GM12865 (cell line): ENCODE measurements at regions not wholly inside any gene's neighbourhood (a gene's known extent, or its start where the extent isn't known, plus 50 kb on each side); places are given as distances from the start of the nearest gene placed in this dataset.

Experiments
- DNase-seq: peaks from one replicate; pipeline ENCODE4 v3.0.0; 2010; ENCODE audit warnings: low read depth
- H3K4me3 ChIP-seq: 2 replicates; pipeline ENCODE4 v1.5.1; 2011; ENCODE audit warnings: mild to moderate bottlenecking, low read depth, low read length, control low read depth
- TF ChIP-seq, protein P1 (sequence below): IDR thresholded peaks from 2 replicates; pipeline ENCODE4 v1.5.1; 2011; ENCODE audit warnings: low read length, control low read depth, low read depth, inconsistent platforms; ENCODE audit not compliant: insufficient read depth; ENCODE audit errors: missing control alignments

DNA sequence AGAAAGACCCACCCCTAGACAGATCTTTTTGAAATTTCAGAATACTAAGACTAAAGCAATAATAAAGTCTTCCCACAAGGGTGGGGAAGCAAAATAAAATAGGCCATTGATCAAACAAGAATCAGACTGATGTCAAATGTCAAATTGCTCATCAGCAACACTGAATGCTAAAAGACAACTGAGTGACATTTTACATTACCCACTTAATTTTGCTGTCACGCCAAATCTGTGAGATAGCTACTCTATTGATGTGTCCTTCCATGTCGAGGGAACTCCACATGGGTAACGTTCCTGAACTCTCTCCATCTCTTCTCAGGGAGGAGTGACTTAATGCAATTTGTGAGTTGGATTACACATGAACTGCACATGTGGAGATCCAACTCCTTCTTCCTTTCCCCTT is 271.7 kb upstream of the CAMK1G start:
- no peak for DNase-seq
- TF ChIP-seq, protein P1, sequence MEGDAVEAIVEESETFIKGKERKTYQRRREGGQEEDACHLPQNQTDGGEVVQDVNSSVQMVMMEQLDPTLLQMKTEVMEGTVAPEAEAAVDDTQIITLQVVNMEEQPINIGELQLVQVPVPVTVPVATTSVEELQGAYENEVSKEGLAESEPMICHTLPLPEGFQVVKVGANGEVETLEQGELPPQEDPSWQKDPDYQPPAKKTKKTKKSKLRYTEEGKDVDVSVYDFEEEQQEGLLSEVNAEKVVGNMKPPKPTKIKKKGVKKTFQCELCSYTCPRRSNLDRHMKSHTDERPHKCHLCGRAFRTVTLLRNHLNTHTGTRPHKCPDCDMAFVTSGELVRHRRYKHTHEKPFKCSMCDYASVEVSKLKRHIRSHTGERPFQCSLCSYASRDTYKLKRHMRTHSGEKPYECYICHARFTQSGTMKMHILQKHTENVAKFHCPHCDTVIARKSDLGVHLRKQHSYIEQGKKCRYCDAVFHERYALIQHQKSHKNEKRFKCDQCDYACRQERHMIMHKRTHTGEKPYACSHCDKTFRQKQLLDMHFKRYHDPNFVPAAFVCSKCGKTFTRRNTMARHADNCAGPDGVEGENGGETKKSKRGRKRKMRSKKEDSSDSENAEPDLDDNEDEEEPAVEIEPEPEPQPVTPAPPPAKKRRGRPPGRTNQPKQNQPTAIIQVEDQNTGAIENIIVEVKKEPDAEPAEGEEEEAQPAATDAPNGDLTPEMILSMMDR = no peak
- H3K4me3 ChIP-seq = no peak overlapping the region

DNA sequence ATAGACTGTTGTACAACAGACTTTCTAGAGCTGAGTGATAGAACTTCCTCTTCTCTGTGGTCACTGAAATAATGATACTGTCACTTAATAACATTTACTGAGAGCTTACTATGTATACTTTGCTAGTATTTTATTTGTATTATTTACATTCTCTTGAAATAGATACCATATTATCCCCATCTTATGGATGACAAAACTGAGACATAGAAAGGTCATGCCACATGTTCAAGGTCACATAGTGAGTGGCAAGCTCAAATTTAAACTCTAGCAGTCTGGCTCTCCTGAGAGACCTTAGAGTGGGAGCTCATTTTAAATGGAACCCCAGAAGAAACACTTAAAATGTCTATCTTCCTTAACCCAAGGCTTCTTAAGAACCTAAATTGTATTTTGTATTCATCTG is 266.6 kb upstream of the CAMK1G start:
- no peak overlapping the region for H3K4me3 ChIP-seq
- TF ChIP-seq, protein P1 = no peak
- DNase-seq = no peak

DNA sequence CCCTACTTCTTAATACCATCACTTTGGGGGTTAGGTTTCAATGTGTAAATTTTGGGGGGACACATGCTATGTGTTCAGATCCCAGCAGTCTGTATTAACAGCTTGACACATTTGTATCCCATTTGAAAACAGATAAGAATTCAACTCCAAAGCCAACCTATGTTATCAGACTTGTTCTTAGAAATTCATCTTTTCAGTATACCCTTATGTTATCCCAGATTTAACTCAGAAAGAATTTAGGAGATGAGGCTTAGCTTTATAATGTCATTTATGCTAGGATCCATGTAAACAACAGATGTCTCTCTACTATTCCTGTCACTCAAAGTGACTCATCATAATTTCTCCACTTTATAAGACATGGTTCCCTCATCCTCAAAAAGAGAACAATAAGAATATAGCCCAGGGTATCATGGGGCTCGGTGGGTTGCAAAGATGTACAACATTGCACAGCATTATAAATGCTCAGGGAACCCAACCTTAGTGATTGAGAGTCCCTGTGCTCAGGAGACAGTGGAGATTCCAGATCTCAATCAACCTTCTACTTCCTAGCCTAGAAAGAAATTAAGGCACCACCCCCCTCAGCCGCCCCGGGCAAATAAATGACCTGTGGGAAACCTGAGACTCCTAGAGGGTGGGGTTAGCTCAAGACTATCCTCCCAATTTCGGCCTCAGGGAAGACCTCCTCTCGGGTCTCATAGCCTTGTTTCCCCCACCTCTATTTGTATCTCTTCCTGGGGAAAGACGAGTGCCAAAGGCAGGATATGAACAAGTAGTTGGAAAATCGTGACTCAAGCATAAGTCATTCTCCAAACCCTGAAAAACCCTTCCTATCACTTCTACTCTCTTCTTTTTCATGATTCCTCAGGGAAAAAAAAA is 265.1 kb upstream of the CAMK1G start:
- no peak for DNase-seq
- TF ChIP-seq, protein P1 = no peak
- no peak overlapping the region for H3K4me3 ChIP-seq

DNA sequence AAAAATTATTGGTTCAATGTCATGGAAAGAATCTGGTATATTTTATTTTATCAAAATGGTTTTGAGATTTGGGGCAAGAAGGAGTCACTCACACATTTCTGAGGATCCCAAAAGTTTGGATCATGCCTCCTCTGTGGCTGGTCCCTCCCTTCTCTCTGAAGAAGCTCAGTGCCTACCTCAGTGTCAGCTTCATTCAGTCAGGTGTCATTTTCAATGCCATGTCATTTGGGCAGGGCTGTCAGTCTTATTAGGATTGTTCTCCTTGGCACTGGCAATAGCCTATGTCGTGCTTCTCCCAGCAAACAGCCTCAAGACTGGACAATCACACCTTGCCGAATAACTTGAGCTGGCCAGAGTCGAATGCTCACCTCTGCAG is 264.5 kb upstream of the CAMK1G start:
- no peak overlapping the region for H3K4me3 ChIP-seq
- no peak for DNase-seq

DNA sequence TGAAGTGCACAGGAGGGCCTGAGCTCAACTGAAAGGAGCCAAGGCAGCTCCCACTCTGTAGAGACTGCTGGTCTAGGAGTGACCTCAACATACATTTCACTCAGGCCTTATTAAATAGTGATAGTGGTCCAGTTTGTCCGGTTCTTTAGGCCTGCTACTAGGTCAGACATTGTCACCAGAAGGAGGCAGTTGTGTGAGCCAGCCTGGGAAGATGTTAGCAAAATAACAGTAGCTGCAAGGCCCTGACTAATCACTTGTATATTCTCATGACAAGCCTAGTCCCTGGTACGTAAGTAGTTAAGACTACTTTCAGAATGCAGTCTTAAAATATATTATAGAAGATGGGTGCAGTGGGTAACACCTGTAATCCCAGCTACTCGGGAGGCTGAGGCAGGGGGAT is 264.0 kb upstream of the CAMK1G start:
- no peak overlapping the region for H3K4me3 ChIP-seq

More for the DNA sequence above, 264.5 kb upstream of the CAMK1G start:
- TF ChIP-seq, protein P1 = no peak

DNA sequence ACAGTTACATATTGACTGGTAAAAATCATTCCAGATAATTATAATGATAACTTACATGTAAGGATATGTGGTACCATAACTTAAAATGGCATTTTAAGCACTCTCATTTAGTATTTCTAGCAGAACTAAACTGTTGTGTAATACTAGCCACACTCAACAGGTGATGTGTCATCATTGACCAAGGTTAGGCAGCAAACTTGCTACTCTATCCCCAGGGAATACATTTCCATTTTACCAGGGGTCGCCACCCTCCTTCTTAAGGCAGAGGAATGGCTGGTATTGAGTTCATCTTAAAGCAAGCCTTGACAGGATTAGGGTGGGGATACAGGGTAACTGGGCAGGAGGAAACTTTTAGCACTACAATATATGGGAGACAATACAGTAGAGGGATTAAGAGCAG is 259.8 kb upstream of the CAMK1G start:
- TF ChIP-seq, protein P1 = no peak
- no peak for DNase-seq

More for the DNA sequence above, 264.0 kb upstream of the CAMK1G start:
- TF ChIP-seq, protein P1 = no peak
- DNase-seq = no peak

More for the DNA sequence above, 259.8 kb upstream of the CAMK1G start:
- H3K4me3 ChIP-seq = no peak overlapping the region
